ENCODE measurements at regions not wholly inside any gene's neighbourhood (a gene's known extent, or its start where the extent isn't known, plus 50 kb on each side); places are given as distances from the start of the nearest gene placed in this dataset.
A peak's percentile ranks its signal among the peaks of the same experiment; 100 is the strongest.
"Not testable (repeated sequence)": the region's sequence is repeated elsewhere in the genome, so short reads cannot be mapped to it uniquely, and the experiment has no call there.

DNA sequence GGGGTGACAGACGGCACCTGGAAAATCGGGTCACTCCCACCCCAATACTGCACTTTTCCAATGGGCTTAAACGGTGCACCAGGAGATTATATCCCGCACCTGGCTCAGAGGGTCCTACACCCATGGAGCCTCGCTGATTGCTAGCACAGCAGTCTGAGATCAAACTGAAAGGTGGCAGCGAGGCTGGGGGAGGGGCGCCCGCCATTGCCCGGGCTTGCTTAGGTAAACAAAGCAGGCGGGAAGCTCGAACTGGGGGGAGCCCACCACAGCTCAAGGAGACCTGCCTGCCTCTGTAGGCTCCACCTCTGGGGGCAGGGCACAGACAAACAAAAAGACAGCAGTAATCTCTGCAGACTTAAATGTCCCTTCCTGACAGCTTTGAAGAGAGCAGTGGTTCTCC is 208.1 kb downstream of the SLC38A4 start:
- H3K4me3 Mint-ChIP-seq; H3K27ac ChIP-seq (ENCODE audit: low read depth in 1 of 2, low read length in 2 of 2); H3K4me1 ChIP-seq (ENCODE audit: control insufficient read depth in 1 of 2, insufficient read depth in 2 of 2, low read length in 2 of 2); H2AFZ ChIP-seq (ENCODE audit: insufficient read depth, low read depth, low read length, poor library complexity, severe bottlenecking); H3K27me3 ChIP-seq (ENCODE audit: control insufficient read depth in 2 of 2, insufficient read depth in 2 of 2, low read length in 2 of 2); H3K36me3 Mint-ChIP-seq; intact Hi-C loops (cut with micrococcal nuclease); H3K27ac Mint-ChIP-seq; H3K79me2 ChIP-seq (ENCODE audit: insufficient read depth, low read length); H3K4me3 ChIP-seq (replicated peaks in 1 of 3; ENCODE audit: low read depth in 2 of 3, low read length in 3 of 3); H3K4me1 Mint-ChIP-seq; DNase-seq; H3K27me3 Mint-ChIP-seq (ENCODE audit: low read depth in 3 of 3); H4K20me1 ChIP-seq (ENCODE audit: insufficient read depth, low read length); H3K4me2 ChIP-seq (replicated peaks; ENCODE audit: extremely low read depth, low read length, poor library complexity, severe bottlenecking); H3K36me3 ChIP-seq (replicated peaks in 1 of 2; ENCODE audit: control insufficient read depth in 1 of 2, insufficient read depth in 2 of 2, low read length in 2 of 2); H3K9ac ChIP-seq (ENCODE audit: insufficient read depth, low read length, poor library complexity, severe bottlenecking): not testable (repeated sequence)
- H3K9me3 Mint-ChIP-seq: peaks cover 30 to 42% (median 34%) of the 10 kb centered on the region in 7 donors
- peaks cover 0 to 14% of the 10 kb centered on the region in 2 donors for H3K9me3 ChIP-seq (replicated peaks in 1 of 2; ENCODE audit: control insufficient read depth in 1 of 2, insufficient read depth in 1 of 2, low read length in 2 of 2)
- WGBS (ENCODE audit: insufficient coverage): 97% methylated on average over 10 of the region's 11 CpGs

DNA sequence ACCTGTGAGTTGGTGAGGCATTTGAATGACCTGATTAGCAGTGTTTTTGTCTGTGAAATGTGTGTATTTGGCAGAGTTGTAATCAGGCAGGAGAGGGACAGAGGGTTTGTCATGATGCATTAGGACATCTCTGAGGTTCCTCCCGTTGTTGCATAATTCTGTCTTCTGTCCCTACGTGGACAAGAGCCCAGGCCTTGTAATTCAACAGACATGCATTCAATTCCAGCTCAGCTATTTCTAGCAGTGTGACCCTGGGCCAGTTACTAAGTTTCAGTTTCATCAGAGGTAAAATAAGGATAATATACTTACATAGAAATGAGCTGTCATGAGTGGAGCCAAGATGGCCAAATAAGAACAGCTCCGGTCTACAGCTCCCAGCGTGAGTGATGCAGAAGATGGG is 208.6 kb downstream of the SLC38A4 start:
- no peaks in the 10 kb centered on the region for H3K27me3 ChIP-seq (ENCODE audit: control insufficient read depth in 2 of 2, insufficient read depth in 2 of 2, low read length in 2 of 2)
- H3K27me3 Mint-ChIP-seq (ENCODE audit: low read depth in 3 of 3): peaks cover 0 to 1% (median 0%) of the 10 kb centered on the region in 3 donors
- no peak overlapping the region for H3K9ac ChIP-seq (ENCODE audit: insufficient read depth, low read length, poor library complexity, severe bottlenecking)
- no peak for TF ChIP-seq CTCF (IDR thresholded peaks at IDR 0.05)
- H4K20me1 ChIP-seq (ENCODE audit: insufficient read depth, low read length): no peaks in the 10 kb centered on the region
- no peak overlapping the region for H2AFZ ChIP-seq (ENCODE audit: insufficient read depth, low read depth, low read length, poor library complexity, severe bottlenecking)
- peaks cover 0 to 14% of the 10 kb centered on the region in 2 donors for H3K9me3 ChIP-seq (replicated peaks in 1 of 2; ENCODE audit: control insufficient read depth in 1 of 2, insufficient read depth in 1 of 2, low read length in 2 of 2)
- H3K36me3 Mint-ChIP-seq: peaks cover 2 to 9% of the 10 kb centered on the region in 2 donors
- intact Hi-C loops (cut with micrococcal nuclease): no loop called here
- no CpG with 5 or more reads among the region's 4 CpGs for WGBS (ENCODE audit: insufficient coverage)
- H3K4me3 Mint-ChIP-seq: no peak overlapping the region
- no peaks in the 10 kb centered on the region for H3K79me2 ChIP-seq (ENCODE audit: insufficient read depth, low read length)
- no peak overlapping the region for H3K27ac ChIP-seq (ENCODE audit: low read depth in 1 of 2, low read length in 2 of 2)
- H3K4me3 ChIP-seq (replicated peaks in 1 of 3; ENCODE audit: low read depth in 2 of 3, low read length in 3 of 3): no peak overlapping the region
- no peak overlapping the region for H3K4me2 ChIP-seq (replicated peaks; ENCODE audit: extremely low read depth, low read length, poor library complexity, severe bottlenecking)
- H3K27ac Mint-ChIP-seq: peak overlapping the region in 1 of 7 donors; percentile 26
- DNase-seq: peak in 2 of 3 donors; percentile 3 to 14
- peaks cover 27 to 48% (median 37%) of the 10 kb centered on the region in 7 donors for H3K9me3 Mint-ChIP-seq
- no peaks in the 10 kb centered on the region for H3K4me1 ChIP-seq (ENCODE audit: control insufficient read depth in 1 of 2, insufficient read depth in 2 of 2, low read length in 2 of 2)
- H3K4me1 Mint-ChIP-seq: peaks cover 5% of the 10 kb centered on the region
- no peaks in the 10 kb centered on the region for H3K36me3 ChIP-seq (replicated peaks in 1 of 2; ENCODE audit: control insufficient read depth in 1 of 2, insufficient read depth in 2 of 2, low read length in 2 of 2)

Measured in CD14-positive monocyte (primary cell).